H1 (cell line): ENCODE measurements at regions not wholly inside any gene's neighbourhood (a gene's known extent, or its start where the extent isn't known, plus 50 kb on each side); places are given as distances from the start of the nearest gene placed in this dataset.

Experiments used
- CTCF ChIA-PET: fragments of 300-600 bp; sonication (Branson Sonifier 250); formaldehyde crosslinking; loops from one replicate; lab custom pipeline; 2021; ENCODE audit not compliant: partially characterized antibody; lab: Charles Lee
- POLR2A ChIA-PET: fragments of 300-600 bp; sonication (Branson Sonifier 250); formaldehyde crosslinking; loops from one replicate; lab custom pipeline; 2021; ENCODE audit warnings: inconsistent platforms; ENCODE audit not compliant: partially characterized antibody; lab: Charles Lee
- DNase-seq, 2 experiments: peaks; one replicate each; pipeline versions ENCODE4 v3.0.0 to v3.0.0-alpha.2; 2010 to 2022; ENCODE audit warnings: low spot score in 2 of 2, low read depth in 1 of 2, mixed read lengths in 1 of 2
- FAIRE-seq: peaks from 2 replicates; lab custom pipeline; 2011; peaks lifted over from hg19 to GRCh38; lab: Jason Lieb, UNC
- H2AFZ ChIP-seq: 2 replicates; pipeline ENCODE4 v1.8.1; 2012; ENCODE audit warnings: low read length, inconsistent platforms
- H2AK5ac ChIP-seq: 2 replicates; pipeline ENCODE4 v1.6.1; 2013; ENCODE audit warnings: low read depth, low read length
- H2BK120ac ChIP-seq: replicated peaks from 2 replicates; pipeline ENCODE3; 2013; ENCODE audit warnings: low read depth, low read length, inconsistent platforms
- H2BK12ac ChIP-seq: 2 replicates; pipeline ENCODE4 v1.6.1; 2013; ENCODE audit warnings: low read depth, low read length
- H2BK15ac ChIP-seq: 2 replicates; pipeline ENCODE4 v1.6.1; 2013; ENCODE audit warnings: low read length
- H2BK20ac ChIP-seq: 2 replicates; pipeline ENCODE4 v1.6.1; 2013; ENCODE audit warnings: low read length
- H2BK5ac ChIP-seq: 2 replicates; pipeline ENCODE4 v1.6.1; 2013; ENCODE audit warnings: low read depth, low read length
- H3K14ac ChIP-seq: 2 replicates; pipeline ENCODE4 v1.6.1; 2013; ENCODE audit warnings: inconsistent platforms; ENCODE audit not compliant: insufficient read length
- H3K18ac ChIP-seq: 2 replicates; pipeline ENCODE4 v1.6.1; 2013; ENCODE audit warnings: low read length; ENCODE audit errors: extremely low read depth
- H3K23ac ChIP-seq: 2 replicates; pipeline ENCODE4 v1.6.1; 2013; ENCODE audit warnings: inconsistent platforms; ENCODE audit not compliant: insufficient read length
- H3K23me2 ChIP-seq: 2 replicates; pipeline ENCODE4 v1.6.1; 2013; ENCODE audit warnings: low read depth, low read length
- H3K27ac ChIP-seq: 2 replicates; pipeline ENCODE4 v1.6.1; 2011; ENCODE audit warnings: low read depth, low read length, inconsistent platforms
- H3K27me3 ChIP-seq, 4 experiments: replicated peaks in 1 of 4; 1 replicate in 1 of 4; 2 replicates in 3 of 4; pipeline versions ENCODE4 v1.6.1 to v1.8.1; 2011 to 2013; ENCODE audit warnings: low read length in 3 of 4, mild to moderate bottlenecking in 3 of 4, inconsistent platforms in 2 of 4, mixed read lengths in 2 of 4, moderate library complexity in 1 of 4; ENCODE audit not compliant: control insufficient read depth in 3 of 4, insufficient read depth in 3 of 4; ENCODE audit errors: extremely low read depth in 1 of 4
- H3K36me3 ChIP-seq, 4 experiments: 2 replicates each; pipeline versions ENCODE4 v1.6.1 to v1.8.1; 2011 to 2013; ENCODE audit warnings: mild to moderate bottlenecking in 4 of 4, low read length in 3 of 4, moderate library complexity in 2 of 4, control low read depth in 1 of 4, inconsistent platforms in 1 of 4; ENCODE audit not compliant: insufficient read depth in 4 of 4, control insufficient read depth in 2 of 4
- H3K4ac ChIP-seq: replicated peaks from 2 replicates; pipeline ENCODE3; 2013; ENCODE audit warnings: low read length, low read depth, mixed read lengths, inconsistent platforms; ENCODE audit not compliant: insufficient read length
- H3K4me1 ChIP-seq, 4 experiments: replicated peaks in 1 of 4; 1 replicate in 1 of 4; 2 replicates in 3 of 4; pipeline versions ENCODE4 v1.6.1 to v1.8.1; 2011 to 2013; ENCODE audit warnings: low read length in 3 of 4, inconsistent platforms in 2 of 4, mixed read lengths in 1 of 4; ENCODE audit not compliant: insufficient read depth in 4 of 4, control insufficient read depth in 3 of 4
- H3K4me2 ChIP-seq, 2 experiments: 2 replicates each; pipeline versions ENCODE4 v1.6.1 to v1.8.1; 2011 to 2013; ENCODE audit warnings: low read depth in 2 of 2, low read length in 2 of 2, control low read depth in 1 of 2, inconsistent platforms in 1 of 2, mild to moderate bottlenecking in 1 of 2; ENCODE audit not compliant: insufficient read depth in 1 of 2
- H3K4me3 ChIP-seq, 4 experiments: fragments of 200-600, 300-600 bp in 1 of 4; sonication (generic), shearing (Covaris generic), sonication (Bioruptor Twin) in 1 of 4; 2 replicates each; pipeline versions ENCODE4 v1.5.1 to v1.8.1; 2011 to 2016; ENCODE audit warnings: low read length in 4 of 4, low read depth in 3 of 4, control low read depth in 2 of 4, inconsistent platforms in 2 of 4, mild to moderate bottlenecking in 2 of 4, mixed read lengths in 1 of 4, moderate library complexity in 1 of 4; ENCODE audit not compliant: insufficient read depth in 2 of 4; ENCODE audit errors: extremely low read depth in 1 of 4
- H3K56ac ChIP-seq: replicated peaks from 2 replicates; pipeline ENCODE3; 2013; ENCODE audit warnings: low read depth, mild to moderate bottlenecking, mixed read lengths, low read length, inconsistent platforms; ENCODE audit not compliant: insufficient read length
- H3K79me1 ChIP-seq: 2 replicates; pipeline ENCODE4 v1.6.1; 2013; ENCODE audit warnings: low read depth, low read length, control low read depth
- H3K79me2 ChIP-seq, 2 experiments: 2 replicates each; pipeline versions ENCODE4 v1.6.1 to v1.8.1; 2012 to 2013; ENCODE audit warnings: low read length in 2 of 2, mild to moderate bottlenecking in 2 of 2, inconsistent platforms in 1 of 2; ENCODE audit not compliant: insufficient read depth in 2 of 2, control insufficient read depth in 1 of 2
- H3K9ac ChIP-seq, 4 experiments: replicated peaks in 1 of 4; 1 replicate in 1 of 4; 2 replicates in 3 of 4; pipeline versions ENCODE4 v1.6.1 to v1.8.1; 2011 to 2013; ENCODE audit warnings: low read depth in 3 of 4, low read length in 3 of 4, control low read depth in 2 of 4, mild to moderate bottlenecking in 2 of 4, moderate library complexity in 2 of 4, inconsistent platforms in 1 of 4; ENCODE audit errors: extremely low read depth in 1 of 4
- H3K9me3 ChIP-seq, 2 experiments: 2 replicates each; pipeline versions ENCODE4 v1.6.1 to v1.8.1; 2012 to 2013; ENCODE audit warnings: mild to moderate bottlenecking in 2 of 2, moderate library complexity in 2 of 2, control low read depth in 1 of 2, inconsistent platforms in 1 of 2, low read depth in 1 of 2, low read length in 1 of 2, mixed read lengths in 1 of 2; ENCODE audit not compliant: insufficient read depth in 2 of 2
- H4K20me1 ChIP-seq, 2 experiments: replicated peaks in 1 of 2; 2 replicates each; pipeline versions ENCODE3 to v1.8.1; 2011 to 2013; ENCODE audit warnings: inconsistent platforms in 2 of 2, low read length in 2 of 2, mild to moderate bottlenecking in 1 of 2; ENCODE audit not compliant: insufficient read depth in 2 of 2, control insufficient read depth in 1 of 2
- H4K5ac ChIP-seq: 2 replicates; pipeline ENCODE4 v1.6.1; 2013; ENCODE audit warnings: low read length, low read depth, mixed read lengths, inconsistent platforms; ENCODE audit not compliant: insufficient read length
- H4K8ac ChIP-seq: 2 replicates; pipeline ENCODE4 v1.8.0; 2013; ENCODE audit warnings: mild to moderate bottlenecking, moderate library complexity, low read length, inconsistent platforms; ENCODE audit not compliant: insufficient read depth; ENCODE audit errors: extremely low read depth
- H4K91ac ChIP-seq: replicated peaks from 2 replicates; pipeline ENCODE3; 2013; ENCODE audit warnings: low read length, mixed read lengths, inconsistent platforms; ENCODE audit not compliant: insufficient read length
- BCL11A ChIP-seq, 2 experiments: IDR thresholded peaks; one replicate each; pipeline ENCODE4 v1.6.1; 2011; ENCODE audit warnings: low read depth in 2 of 2, low read length in 2 of 2, mild to moderate bottlenecking in 2 of 2
- CHD1 ChIP-seq: IDR thresholded peaks from 2 replicates; pipeline ENCODE4 v1.6.1; 2012; ENCODE audit warnings: low read depth, low read length, improper control_type of control experiment
- CREB1 ChIP-seq: IDR thresholded peaks from 2 replicates; pipeline ENCODE4 v1.6.1; 2012; ENCODE audit warnings: inconsistent platforms
- POLR2AphosphoS5 ChIP-seq: IDR thresholded peaks from 2 replicates; pipeline ENCODE4 v1.6.1; 2011; ENCODE audit warnings: low read depth, low read length
- WGBS, 2 experiments: shearing (Covaris generic) in 1 of 2; methylation state at CpG; one replicate each; pipeline versions ENCODE4 v1.1.6 to v1.1.7; 2013 to 2015; ENCODE audit warnings: low lambda C conversion rate in 2 of 2, mixed read lengths in 2 of 2, inconsistent platforms in 1 of 2, low coverage in 1 of 2, missing lambda C conversion rate in 1 of 2; ENCODE audit not compliant: insufficient replicate concordance in 2 of 2, insufficient coverage in 1 of 2, insufficient read length in 1 of 2; ENCODE audit errors: extremely low coverage in 1 of 2, missing lambda C conversion rate in 1 of 2; 5-methylcytosine and 5-hydroxymethylcytosine counted together

DNA sequence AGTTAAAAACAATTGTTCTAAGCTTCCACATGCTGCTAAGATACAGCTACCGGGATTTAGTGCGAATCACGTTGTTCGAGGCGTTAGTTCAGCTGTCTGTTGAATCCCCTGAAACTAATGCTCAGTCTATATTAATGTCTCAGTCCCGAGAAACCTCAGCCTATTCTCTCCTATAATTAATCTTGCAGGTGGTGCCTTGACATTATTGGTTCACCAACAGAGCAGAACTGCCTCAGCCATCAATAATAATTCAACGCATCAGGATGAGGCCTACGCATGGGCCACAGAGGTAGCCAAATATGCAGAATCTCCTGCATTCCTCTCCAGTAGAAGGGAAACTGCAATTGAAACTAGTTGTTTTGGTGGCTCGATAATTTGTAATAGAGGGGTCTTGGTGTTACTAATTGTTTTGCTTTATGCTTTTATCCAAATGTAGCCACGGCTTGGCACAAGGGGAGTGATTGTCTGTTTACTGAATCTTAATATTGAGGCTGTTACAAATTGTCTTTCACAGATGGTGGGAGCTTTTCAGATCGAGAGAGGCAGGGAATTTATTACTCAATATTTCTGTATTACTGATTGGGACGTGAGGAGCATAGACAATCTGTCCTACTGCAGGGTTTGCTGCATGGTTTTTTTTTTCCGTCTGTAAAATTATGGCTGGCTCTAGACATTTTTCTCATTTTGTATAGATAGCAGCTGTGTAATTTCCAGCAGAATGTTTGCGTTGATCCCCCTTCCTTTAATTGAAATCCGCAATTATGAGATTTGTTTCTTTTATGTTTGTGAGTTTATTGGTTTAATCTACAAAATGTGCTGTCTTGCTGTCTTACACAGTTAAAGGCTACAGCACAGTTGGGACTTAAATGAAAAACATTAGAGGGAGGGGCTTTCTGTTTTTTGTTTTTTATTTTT lies 1036.5 kb upstream of the NOVA1 start:
- Histone ChIP-seq H3K79me1 (no peaks in the 10 kb centered on the region), H3K4me3 (no peak overlapping the region), H3K9me3 (no peaks in the 10 kb centered on the region), H2AK5ac (no peak overlapping the region), H2BK20ac (no peak overlapping the region), H3K4ac (no peak overlapping the region), H2AFZ (no peak overlapping the region), H3K4me2 (no peak overlapping the region), H4K8ac (no peak overlapping the region), H2BK15ac (no peak overlapping the region), H2BK120ac (no peak overlapping the region), H2BK5ac (no peak overlapping the region), H3K14ac (no peak overlapping the region), H4K91ac (no peak overlapping the region), H3K27me3 (no peaks in the 10 kb centered on the region), H4K20me1 (no peaks in the 10 kb centered on the region), H3K18ac (no peak overlapping the region), H4K5ac (no peak overlapping the region), H3K56ac (no peak overlapping the region), H3K23ac (no peak overlapping the region), H3K27ac (no peak overlapping the region), H3K9ac (no peak overlapping the region; a peak in 1 of 7 replicates), H3K4me1 (no peaks in the 10 kb centered on the region), H3K23me2 (no peaks in the 10 kb centered on the region), H3K79me2 (no peaks in the 10 kb centered on the region), H2BK12ac (no peak overlapping the region), H3K36me3 (no peaks in the 10 kb centered on the region)
- ChIA-PET CTCF (no interaction called here), POLR2A (no interaction called here)
- WGBS, 2 experiments, result 94% methylated on average over 15 of the region's 15 CpGs; no CpG with 5 or more reads in 1 of the 2 experiments
- no peak for DNase-seq
- FAIRE-seq, result no peak
- TF ChIP-seq BCL11A (IDR thresholded peaks at IDR 0.05; ENCODE audit: low read depth in 2 of 2, low read length in 2 of 2), result no peak
- TF ChIP-seq CREB1, result no peak
- no peak for TF ChIP-seq POLR2AphosphoS5
- no peak for TF ChIP-seq CHD1
